Adipocyte (in vitro differentiated cells): ENCODE measurements at regions not wholly inside any gene's neighbourhood (a gene's known extent, or its start where the extent isn't known, plus 50 kb on each side); places are given as distances from the start of the nearest gene placed in this dataset.

Source experiments
- DNase-seq: peaks from one replicate; pipeline ENCODE4 v3.0.0-alpha.2; 2015; ENCODE audit warnings: low read depth
- H3K27me3 ChIP-seq: replicated peaks from 2 replicates; pipeline ENCODE4 v1.7.0; 2013; ENCODE audit warnings: mild to moderate bottlenecking, low read length, moderate library complexity; ENCODE audit not compliant: control insufficient read depth, insufficient read depth
- H3K36me3 ChIP-seq: 2 replicates; pipeline ENCODE4 v1.7.0; 2013; ENCODE audit warnings: low read length, mild to moderate bottlenecking, moderate library complexity; ENCODE audit not compliant: control insufficient read depth, insufficient read depth, severe bottlenecking
- H3K4me1 ChIP-seq: 2 replicates; pipeline ENCODE4 v1.7.0; 2013; ENCODE audit warnings: mild to moderate bottlenecking, low read length, moderate library complexity; ENCODE audit not compliant: control insufficient read depth, insufficient read depth
- H3K4me3 ChIP-seq: 2 replicates; pipeline ENCODE4 v1.7.0; 2013; ENCODE audit warnings: mild to moderate bottlenecking, low read length, moderate library complexity
- H3K9ac ChIP-seq: 2 replicates; pipeline ENCODE4 v1.7.0; 2013; ENCODE audit warnings: mild to moderate bottlenecking, low read length, moderate library complexity
- H3K9me3 ChIP-seq: 2 replicates; pipeline ENCODE4 v1.7.0; 2013; ENCODE audit warnings: mild to moderate bottlenecking, low read length, moderate library complexity; ENCODE audit not compliant: control insufficient read depth

GRCh38 chr5:99715921-99716320 is 787.1 kb upstream of the CHD1 start:
- H3K36me3 ChIP-seq, result no peaks in the 10 kb centered on the region
- no peaks in the 10 kb centered on the region for H3K9me3 ChIP-seq
- no peak overlapping the region for H3K9ac ChIP-seq
- H3K27me3 ChIP-seq, result no peaks in the 10 kb centered on the region
- H3K4me1 ChIP-seq, result no peaks in the 10 kb centered on the region
- H3K4me3 ChIP-seq, result no peak overlapping the region
- no peak for DNase-seq

GRCh38 chr5:99706160-99706559 is 777.4 kb upstream of the CHD1 start:
- no peak for DNase-seq
- no peaks in the 10 kb centered on the region for H3K27me3 ChIP-seq
- no peak overlapping the region for H3K9ac ChIP-seq
- no peaks in the 10 kb centered on the region for H3K36me3 ChIP-seq
- no peak overlapping the region for H3K4me3 ChIP-seq
- no peaks in the 10 kb centered on the region for H3K4me1 ChIP-seq
- no peaks in the 10 kb centered on the region for H3K9me3 ChIP-seq

GRCh38 chr5:99702565-99702964 is 773.8 kb upstream of the CHD1 start:
- no peak for DNase-seq
- H3K4me3 ChIP-seq, result no peak overlapping the region
- no peaks in the 10 kb centered on the region for H3K9me3 ChIP-seq
- no peaks in the 10 kb centered on the region for H3K27me3 ChIP-seq
- H3K9ac ChIP-seq, result no peak overlapping the region
- H3K36me3 ChIP-seq, result no peaks in the 10 kb centered on the region
- no peaks in the 10 kb centered on the region for H3K4me1 ChIP-seq

- no peak for DNase-seq
- Histone ChIP-seq H3K4me1 (no peaks in the 10 kb centered on the region), H3K36me3 (no peaks in the 10 kb centered on the region), H3K9ac (no peak overlapping the region), H3K9me3 (no peaks in the 10 kb centered on the region), H3K27me3 (no peaks in the 10 kb centered on the region), H3K4me3 (no peak overlapping the region)
Observed at GRCh38 chr5:99694884-99695283, 766.1 kb upstream of the CHD1 start.

- Histone ChIP-seq H3K36me3 (no peaks in the 10 kb centered on the region), H3K9ac (no peak overlapping the region), H3K4me3 (no peak overlapping the region), H3K27me3 (no peaks in the 10 kb centered on the region), H3K4me1 (no peaks in the 10 kb centered on the region), H3K9me3 (no peaks in the 10 kb centered on the region)
- no peak for DNase-seq
Observed at GRCh38 chr5:99686538-99686937, 757.7 kb upstream of the CHD1 start.

- Histone ChIP-seq H3K4me1 (no peaks in the 10 kb centered on the region), H3K36me3 (no peaks in the 10 kb centered on the region), H3K9ac (no peak overlapping the region), H3K4me3 (no peak overlapping the region), H3K9me3 (no peaks in the 10 kb centered on the region), H3K27me3 (no peaks in the 10 kb centered on the region)
- no peak for DNase-seq
Observed at GRCh38 chr5:99675974-99676373, 747.2 kb upstream of the CHD1 start.

- Histone ChIP-seq H3K36me3 (no peaks in the 10 kb centered on the region), H3K27me3 (no peaks in the 10 kb centered on the region)
- DNase-seq, result no peak
Observed at GRCh38 chr5:99674101-99674500, 745.3 kb upstream of the CHD1 start.

GRCh38 chr5:99664972-99665371 is 736.2 kb upstream of the CHD1 start:
- Histone ChIP-seq H3K4me3 (no peak overlapping the region), H3K9ac (no peak overlapping the region), H3K9me3 (no peaks in the 10 kb centered on the region), H3K27me3 (no peaks in the 10 kb centered on the region), H3K36me3 (no peaks in the 10 kb centered on the region), H3K4me1 (no peaks in the 10 kb centered on the region)
- DNase-seq, result no peak

More at GRCh38 chr5:99674101-99674500, 745.3 kb upstream of the CHD1 start:
- Histone ChIP-seq H3K4me1 (no peaks in the 10 kb centered on the region), H3K9ac (no peak overlapping the region), H3K9me3 (no peaks in the 10 kb centered on the region), H3K4me3 (no peak overlapping the region)

GRCh38 chr5:99651298-99651697 is 722.5 kb upstream of the CHD1 start:
- H3K4me3 ChIP-seq, result no peak overlapping the region
- no peaks in the 10 kb centered on the region for H3K27me3 ChIP-seq
- H3K9me3 ChIP-seq, result no peaks in the 10 kb centered on the region
- no peaks in the 10 kb centered on the region for H3K4me1 ChIP-seq
- no peak overlapping the region for H3K9ac ChIP-seq
- no peaks in the 10 kb centered on the region for H3K36me3 ChIP-seq
- DNase-seq, result no peak

GRCh38 chr5:99646011-99646647 is 717.3 kb upstream of the CHD1 start:
- no peak overlapping the region for H3K9ac ChIP-seq
- H3K4me1 ChIP-seq, result no peaks in the 10 kb centered on the region
- no peak for DNase-seq
- H3K9me3 ChIP-seq, result peaks cover 4% of the 10 kb centered on the region
- H3K36me3 ChIP-seq, result no peaks in the 10 kb centered on the region
- H3K4me3 ChIP-seq, result no peak overlapping the region
- H3K27me3 ChIP-seq, result no peaks in the 10 kb centered on the region

- Histone ChIP-seq H3K9ac (no peak overlapping the region), H3K27me3 (no peaks in the 10 kb centered on the region), H3K36me3 (no peaks in the 10 kb centered on the region), H3K4me1 (no peaks in the 10 kb centered on the region), H3K4me3 (no peak overlapping the region), H3K9me3 (peaks cover 4% of the 10 kb centered on the region)
- DNase-seq, result no peak
Observed at GRCh38 chr5:99644822-99645221, 716.0 kb upstream of the CHD1 start.

- H3K36me3 ChIP-seq, result no peaks in the 10 kb centered on the region
Observed at GRCh38 chr5:99640646-99641045, 711.8 kb upstream of the CHD1 start.

More at GRCh38 chr5:99640646-99641045, 711.8 kb upstream of the CHD1 start:
- Histone ChIP-seq H3K4me3 (no peak overlapping the region), H3K9me3 (peaks cover 4% of the 10 kb centered on the region), H3K9ac (no peak overlapping the region), H3K4me1 (no peaks in the 10 kb centered on the region), H3K27me3 (no peaks in the 10 kb centered on the region)
- no peak for DNase-seq
